ENCODE measurements at regions not wholly inside any gene's neighbourhood (a gene's known extent, or its start where the extent isn't known, plus 50 kb on each side); places are given as distances from the start of the nearest gene placed in this dataset.

DNA sequence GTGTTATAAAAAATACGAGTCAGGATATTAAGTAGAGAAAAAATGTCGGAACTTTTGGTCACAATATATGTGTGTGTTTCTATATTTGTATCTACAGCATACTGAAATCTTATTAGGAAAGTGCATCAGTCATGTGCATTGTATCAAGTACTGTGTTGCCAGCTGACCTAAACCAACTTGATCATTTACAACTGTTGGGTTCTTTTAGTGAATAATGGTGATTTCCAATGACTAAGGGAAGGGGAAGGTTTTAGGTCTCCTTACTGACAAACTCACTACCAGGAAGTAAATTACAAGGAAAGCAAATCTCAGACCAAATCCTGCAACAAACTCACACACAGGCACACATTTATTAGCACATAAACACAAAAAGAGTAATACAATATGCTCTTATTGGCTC lies 142.7 kb downstream of the TSEN15 start:
- TF ChIP-seq EZH2 (IDR thresholded peaks at IDR 0.05; ENCODE audit: low read length, missing control alignments): no peak
- no peak for TF ChIP-seq CTCF (conservative IDR thresholded peaks at IDR 0.05 in 1 of 2, IDR thresholded peaks at IDR 0.05 in 1 of 2; ENCODE audit: low read depth in 1 of 2, low read length in 2 of 2)

Data from fibroblast of lung (primary cell).